ELR (cell line): ENCODE measurements at regions not wholly inside any gene's neighbourhood (a gene's known extent, or its start where the extent isn't known, plus 50 kb on each side); places are given as distances from the start of the nearest gene placed in this dataset.
"Not testable (repeated sequence)": the region's sequence is repeated elsewhere in the genome, so short reads cannot be mapped to it uniquely, and the experiment has no call there.

Source experiments
- DNase-seq: peaks from one replicate; pipeline ENCODE4 v3.0.0-alpha.2; 2015; ENCODE audit warnings: low read depth

- DNase-seq = no peak
These were observed 243.2 kb upstream of the KCNH7 start for GRCh38 chr2:163081754-163082153.

- no peak for DNase-seq
These were observed 238.7 kb upstream of the KCNH7 start for GRCh38 chr2:163077241-163077640.

- no peak for DNase-seq
These were observed 227.5 kb upstream of the KCNH7 start for GRCh38 chr2:163066085-163066484.

- DNase-seq = no peak
These were observed 224.0 kb upstream of the KCNH7 start for GRCh38 chr2:163062524-163062923.

- no peak for DNase-seq
These were observed 208.0 kb upstream of the KCNH7 start for GRCh38 chr2:163046615-163047014.

- DNase-seq = no peak
These were observed 207.3 kb upstream of the KCNH7 start for GRCh38 chr2:163045830-163046229.

GRCh38 chr2:163044114-163044513, 205.5 kb upstream of the KCNH7 start:
- peak; percentile 30 for DNase-seq

GRCh38 chr2:163043201-163043600, 204.6 kb upstream of the KCNH7 start:
- DNase-seq = no peak

GRCh38 chr2:163039266-163039665, 200.7 kb upstream of the KCNH7 start:
- DNase-seq = no peak

GRCh38 chr2:163028807-163029206, 190.2 kb upstream of the KCNH7 start:
- DNase-seq = peak; percentile 2

GRCh38 chr2:163026136-163026775, 187.7 kb upstream of the KCNH7 start:
- DNase-seq = not testable (repeated sequence)

GRCh38 chr2:163016882-163017281, 178.3 kb upstream of the KCNH7 start:
- not testable (repeated sequence) for DNase-seq

GRCh38 chr2:163011000-163011399, 172.4 kb upstream of the KCNH7 start:
- DNase-seq = no peak

- DNase-seq = no peak
These were observed 170.1 kb upstream of the KCNH7 start for GRCh38 chr2:163008642-163009041.

GRCh38 chr2:162994718-162995117, 156.2 kb upstream of the KCNH7 start:
- DNase-seq = no peak

GRCh38 chr2:162992828-162993227, 154.3 kb upstream of the KCNH7 start:
- no peak for DNase-seq

GRCh38 chr2:162989507-162989906, 150.9 kb upstream of the KCNH7 start:
- peak; percentile 16 for DNase-seq

- DNase-seq = no peak
These were observed 136.2 kb upstream of the KCNH7 start for GRCh38 chr2:162974771-162975170.

GRCh38 chr2:162972383-162972782, 133.8 kb upstream of the KCNH7 start:
- DNase-seq = no peak

GRCh38 chr2:162968306-162968705, 129.7 kb upstream of the KCNH7 start:
- no peak for DNase-seq

- no peak for DNase-seq
These were observed 129.2 kb upstream of the KCNH7 start for GRCh38 chr2:162967811-162968210.

- no peak for DNase-seq
These were observed 128.6 kb upstream of the KCNH7 start for GRCh38 chr2:162967147-162967546.

GRCh38 chr2:162965191-162965590, 126.6 kb upstream of the KCNH7 start:
- no peak for DNase-seq

GRCh38 chr2:162964513-162964912, 125.9 kb upstream of the KCNH7 start:
- DNase-seq = no peak

GRCh38 chr2:162963156-162963555, 124.6 kb upstream of the KCNH7 start:
- DNase-seq = no peak
